HCT116 (cell line): ENCODE measurements at regions not wholly inside any gene's neighbourhood (a gene's known extent, or its start where the extent isn't known, plus 50 kb on each side); places are given as distances from the start of the nearest gene placed in this dataset.

ENCODE experiments used
- EZH2 ChIP-seq: fragments of 200-600 bp; sonication (generic); IDR thresholded peaks from 2 replicates; pipeline ENCODE4 v1.6.1; 2017; ENCODE audit warnings: antibody characterized with exemption, mixed run types
- EZH2phosphoT487 ChIP-seq: fragments of 200-600 bp; IDR thresholded peaks from 2 replicates; pipeline ENCODE4 v1.6.1; 2018; ENCODE audit warnings: antibody characterized with exemption, borderline replicate concordance
- POLR2A ChIP-seq: IDR thresholded peaks from 2 replicates; pipeline ENCODE4 v1.7.0; 2011; ENCODE audit warnings: borderline replicate concordance; ENCODE audit not compliant: insufficient read depth, insufficient read length; ENCODE audit errors: extremely low read depth
- POLR2AphosphoS5 ChIP-seq: IDR thresholded peaks from 2 replicates; pipeline ENCODE4 v1.6.1; 2011; ENCODE audit warnings: mild to moderate bottlenecking, low read depth, low read length, moderate library complexity
- REST ChIP-seq: IDR thresholded peaks from 2 replicates; pipeline ENCODE4 v1.6.1; 2012; ENCODE audit warnings: low read depth
- SP1 ChIP-seq: IDR thresholded peaks from 2 replicates; pipeline ENCODE4 v1.6.1; 2012; ENCODE audit warnings: low read depth
- ZBTB33 ChIP-seq: IDR thresholded peaks from 2 replicates; pipeline ENCODE4 v1.6.1; 2011; ENCODE audit warnings: mild to moderate bottlenecking, low read length, moderate library complexity; ENCODE audit not compliant: insufficient replicate concordance; ENCODE audit errors: extremely low read depth
- TF ChIP-seq, protein P1 (sequence below), 3 experiments: fragments of 200-600 bp in 1 of 3; sonication (generic) in 1 of 3; IDR thresholded peaks in 2 of 3; conservative IDR thresholded peaks in 1 of 3; 2 replicates each; pipeline ENCODE4 v1.5.1; 2012 to 2017; ENCODE audit warnings: low read depth in 2 of 3, low read length in 2 of 3, antibody characterized with exemption in 1 of 3, borderline replicate concordance in 1 of 3, control low read depth in 1 of 3, mild to moderate bottlenecking in 1 of 3, mixed read lengths in 1 of 3, mixed run types in 1 of 3, moderate library complexity in 1 of 3; ENCODE audit not compliant: insufficient read depth in 1 of 3

DNA sequence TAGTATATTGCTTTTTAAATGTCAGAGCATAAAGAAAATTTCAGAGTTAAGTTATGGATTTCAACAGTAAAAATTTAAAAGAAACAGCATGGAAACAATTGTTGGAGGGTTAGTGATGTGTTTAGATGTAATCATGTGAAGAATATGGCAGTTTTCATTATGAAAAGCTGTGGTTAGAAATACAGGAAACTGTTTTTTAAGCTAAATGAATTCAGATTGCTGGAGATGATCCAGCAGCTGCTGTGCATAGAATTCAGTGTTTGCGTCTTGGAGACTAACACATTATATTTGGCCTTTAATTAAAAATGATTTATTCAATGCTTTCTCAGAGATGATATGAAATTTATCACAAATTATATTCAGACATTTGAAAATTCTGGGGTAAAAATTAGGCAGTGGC lies 273.6 kb upstream of the LRRC7 start:
- TF ChIP-seq, protein P1, sequence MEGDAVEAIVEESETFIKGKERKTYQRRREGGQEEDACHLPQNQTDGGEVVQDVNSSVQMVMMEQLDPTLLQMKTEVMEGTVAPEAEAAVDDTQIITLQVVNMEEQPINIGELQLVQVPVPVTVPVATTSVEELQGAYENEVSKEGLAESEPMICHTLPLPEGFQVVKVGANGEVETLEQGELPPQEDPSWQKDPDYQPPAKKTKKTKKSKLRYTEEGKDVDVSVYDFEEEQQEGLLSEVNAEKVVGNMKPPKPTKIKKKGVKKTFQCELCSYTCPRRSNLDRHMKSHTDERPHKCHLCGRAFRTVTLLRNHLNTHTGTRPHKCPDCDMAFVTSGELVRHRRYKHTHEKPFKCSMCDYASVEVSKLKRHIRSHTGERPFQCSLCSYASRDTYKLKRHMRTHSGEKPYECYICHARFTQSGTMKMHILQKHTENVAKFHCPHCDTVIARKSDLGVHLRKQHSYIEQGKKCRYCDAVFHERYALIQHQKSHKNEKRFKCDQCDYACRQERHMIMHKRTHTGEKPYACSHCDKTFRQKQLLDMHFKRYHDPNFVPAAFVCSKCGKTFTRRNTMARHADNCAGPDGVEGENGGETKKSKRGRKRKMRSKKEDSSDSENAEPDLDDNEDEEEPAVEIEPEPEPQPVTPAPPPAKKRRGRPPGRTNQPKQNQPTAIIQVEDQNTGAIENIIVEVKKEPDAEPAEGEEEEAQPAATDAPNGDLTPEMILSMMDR (IDR thresholded peaks at IDR 0.05 in 2 of 3, conservative IDR thresholded peaks at IDR 0.05 in 1 of 3; ENCODE audit: borderline replicate concordance in 1 of 3, insufficient read depth in 1 of 3, low read depth in 2 of 3, low read length in 2 of 3), result no peak
- TF ChIP-seq EZH2phosphoT487 (no peak), SP1 (no peak), POLR2AphosphoS5 (no peak), ZBTB33 (no peak), EZH2 (no peak), POLR2A (no peak), REST (no peak)
